ENCODE measurements at regions not wholly inside any gene's neighbourhood (a gene's known extent, or its start where the extent isn't known, plus 50 kb on each side); places are given as distances from the start of the nearest gene placed in this dataset.

GRCh38 chr3:66904831-66905493, 93.1 kb upstream of the KBTBD8 start:
- POLR2A ChIA-PET, result interaction anchor here (0.7 to 1.5 kb wide), 3 partner anchors 9 to 752 kb away, joined by 4 to 8 read pairs (median 7); no protein-coding TSS in a partner anchor
- no peak overlapping the region for H3K4me3 ChIP-seq (ENCODE audit: low read depth, low read length, poor library complexity, severe bottlenecking)

GRCh38 chr3:66907136-66907535, 91.0 kb upstream of the KBTBD8 start:
- H3K4me1 ChIP-seq (ENCODE audit: insufficient read depth, low read length, poor library complexity, severe bottlenecking), result no peaks in the 10 kb centered on the region
- H3K4me2 ChIP-seq (ENCODE audit: low read length), result no peak overlapping the region
- H3K27ac ChIP-seq (ENCODE audit: low read depth, low read length, poor library complexity, severe bottlenecking), result no peak overlapping the region
- H3K9me2 ChIP-seq (ENCODE audit: insufficient read depth, low read length), result no peaks in the 10 kb centered on the region
- H3K79me2 ChIP-seq (ENCODE audit: insufficient read depth, low read depth, low read length), result no peaks in the 10 kb centered on the region
- no peak for TF ChIP-seq EZH2phosphoT487 (IDR thresholded peaks at IDR 0.05; ENCODE audit: borderline replicate concordance, low read depth, low read length)
- TF ChIP-seq CTCF (conservative IDR thresholded peaks at IDR 0.05; ENCODE audit: low read length), result no peak
- H3K9me3 ChIP-seq (ENCODE audit: low read length), result no peaks in the 10 kb centered on the region
- no TSS peak for BruUV-seq (replicated peaks)
- no peak for DNase-seq (ENCODE audit: low spot score)
- intact Hi-C loops (cut with micrococcal nuclease; ENCODE audit: unreplicated experiment), result no loop called here
- H3K4me3 ChIP-seq (ENCODE audit: low read depth, low read length, poor library complexity, severe bottlenecking), result no peak overlapping the region
- H2AFZ ChIP-seq (ENCODE audit: low read length), result no peak overlapping the region
- no peaks in the 10 kb centered on the region for H3K36me3 ChIP-seq (ENCODE audit: insufficient read depth, low read length)
- CTCF ChIA-PET (ENCODE audit: unreplicated experiment), result no interaction called here
- no peaks in the 10 kb centered on the region for H4K20me1 ChIP-seq (ENCODE audit: insufficient read depth, low read length)
- POLR2A ChIA-PET, result no interaction called here

More at GRCh38 chr3:66904831-66905493, 93.1 kb upstream of the KBTBD8 start:
- TF ChIP-seq CTCF (conservative IDR thresholded peaks at IDR 0.05; ENCODE audit: low read length), result no peak
- no peak for TF ChIP-seq EZH2phosphoT487 (IDR thresholded peaks at IDR 0.05; ENCODE audit: borderline replicate concordance, low read depth, low read length)
- Histone ChIP-seq H3K9me2 (ENCODE audit: insufficient read depth, low read length) (no peaks in the 10 kb centered on the region), H3K4me2 (ENCODE audit: low read length) (no peak overlapping the region), H3K27ac (ENCODE audit: low read depth, low read length, poor library complexity, severe bottlenecking) (no peak overlapping the region), H4K20me1 (ENCODE audit: insufficient read depth, low read length) (no peaks in the 10 kb centered on the region), H3K9me3 (ENCODE audit: low read length) (no peaks in the 10 kb centered on the region), H2AFZ (ENCODE audit: low read length) (no peak overlapping the region), H3K79me2 (ENCODE audit: insufficient read depth, low read depth, low read length) (no peaks in the 10 kb centered on the region), H3K4me1 (ENCODE audit: insufficient read depth, low read length, poor library complexity, severe bottlenecking) (no peaks in the 10 kb centered on the region), H3K36me3 (ENCODE audit: insufficient read depth, low read length) (no peaks in the 10 kb centered on the region)
- BruUV-seq (replicated peaks), result no TSS peak
- DNase-seq (ENCODE audit: low spot score), result no peak
- CTCF ChIA-PET (ENCODE audit: unreplicated experiment), result no interaction called here
- intact Hi-C loops (cut with micrococcal nuclease; ENCODE audit: unreplicated experiment), result no loop called here

GRCh38 chr3:66910266-66911055, 87.6 kb upstream of the KBTBD8 start:
- Histone ChIP-seq H3K4me1 (ENCODE audit: insufficient read depth, low read length, poor library complexity, severe bottlenecking) (no peaks in the 10 kb centered on the region), H3K27ac (ENCODE audit: low read depth, low read length, poor library complexity, severe bottlenecking) (no peak overlapping the region), H4K20me1 (ENCODE audit: insufficient read depth, low read length) (no peaks in the 10 kb centered on the region), H3K79me2 (ENCODE audit: insufficient read depth, low read depth, low read length) (no peaks in the 10 kb centered on the region), H3K9me3 (ENCODE audit: low read length) (no peaks in the 10 kb centered on the region), H3K4me3 (ENCODE audit: low read depth, low read length, poor library complexity, severe bottlenecking) (no peak overlapping the region), H3K4me2 (ENCODE audit: low read length) (no peak overlapping the region), H2AFZ (ENCODE audit: low read length) (no peak overlapping the region), H3K36me3 (ENCODE audit: insufficient read depth, low read length) (no peaks in the 10 kb centered on the region), H3K9me2 (ENCODE audit: insufficient read depth, low read length) (no peaks in the 10 kb centered on the region)
- intact Hi-C loops (cut with micrococcal nuclease; ENCODE audit: unreplicated experiment), result no loop called here
- ChIA-PET CTCF (ENCODE audit: unreplicated experiment) (no interaction called here), POLR2A (interaction anchor here (0.6 to 0.7 kb wide), 2 partner anchors 11 to 88 kb away, joined by 3 to 5 read pairs; no protein-coding TSS in a partner anchor)
- no peak for DNase-seq (ENCODE audit: low spot score)
- TF ChIP-seq CTCF (conservative IDR thresholded peaks at IDR 0.05; ENCODE audit: low read length) (no peak), EZH2phosphoT487 (IDR thresholded peaks at IDR 0.05; ENCODE audit: borderline replicate concordance, low read depth, low read length) (no peak)
- BruUV-seq (replicated peaks), result no TSS peak
